Stimulated activated CD4-positive, alpha-beta T cell treated with anti-CD3 and anti-CD28 coated beads, Interleukin-12 subunit alpha, Interleukin-12 subunit beta, amount 100 ng/mL, for 24 hours (primary cell): ENCODE measurements at regions not wholly inside any gene's neighbourhood (a gene's known extent, or its start where the extent isn't known, plus 50 kb on each side); places are given as distances from the start of the nearest gene placed in this dataset.
"Not testable (repeated sequence)": the region's sequence is repeated elsewhere in the genome, so short reads cannot be mapped to it uniquely, and the experiment has no call there.

Source experiments
- DNase-seq, 2 experiments: peaks; one replicate each; pipeline ENCODE4 v3.0.0-alpha.2; 2020; ENCODE audit warnings: low read depth in 2 of 2

DNA sequence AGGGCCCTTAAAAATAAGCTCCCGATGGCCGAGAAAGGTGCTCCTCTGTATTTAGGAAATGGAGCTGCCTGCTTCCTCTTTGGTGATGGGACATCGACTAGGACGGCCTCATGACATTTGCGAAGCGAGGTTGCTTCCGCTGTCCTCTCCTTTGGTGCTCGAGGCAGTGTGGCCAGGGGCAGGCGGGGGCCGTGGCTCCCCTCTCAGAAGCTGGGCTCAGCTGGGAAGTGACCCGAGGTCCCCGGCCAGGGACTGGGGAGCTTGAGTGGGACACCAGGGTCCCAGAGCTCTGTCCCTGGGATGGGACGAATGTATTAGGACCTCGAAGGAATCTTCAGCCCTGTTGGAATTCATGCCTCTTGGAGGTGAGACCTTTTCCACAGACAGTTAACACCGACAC lies 151.1 kb downstream of the CTTN start:
- no peak for DNase-seq

DNA sequence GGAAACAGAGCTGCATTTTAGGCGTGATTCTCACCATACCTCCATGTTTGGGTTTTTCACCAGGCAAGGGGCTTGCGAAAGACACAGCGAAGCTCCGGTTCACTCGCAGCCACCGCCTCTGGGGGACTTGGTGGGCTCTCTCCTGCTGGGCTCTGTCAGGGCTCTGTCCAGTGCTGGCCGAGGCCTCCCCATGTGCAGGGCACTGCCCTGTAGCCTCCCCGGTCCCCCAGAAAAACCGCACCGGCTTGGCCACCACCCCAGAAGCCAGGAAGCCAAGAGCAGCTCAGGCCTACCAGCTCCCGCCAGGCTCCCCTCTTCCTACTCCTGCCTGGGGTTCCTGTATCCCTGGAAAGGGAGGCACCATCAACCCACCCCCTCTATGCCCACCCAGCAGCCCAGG lies 151.5 kb downstream of the CTTN start:
- no peak for DNase-seq

DNA sequence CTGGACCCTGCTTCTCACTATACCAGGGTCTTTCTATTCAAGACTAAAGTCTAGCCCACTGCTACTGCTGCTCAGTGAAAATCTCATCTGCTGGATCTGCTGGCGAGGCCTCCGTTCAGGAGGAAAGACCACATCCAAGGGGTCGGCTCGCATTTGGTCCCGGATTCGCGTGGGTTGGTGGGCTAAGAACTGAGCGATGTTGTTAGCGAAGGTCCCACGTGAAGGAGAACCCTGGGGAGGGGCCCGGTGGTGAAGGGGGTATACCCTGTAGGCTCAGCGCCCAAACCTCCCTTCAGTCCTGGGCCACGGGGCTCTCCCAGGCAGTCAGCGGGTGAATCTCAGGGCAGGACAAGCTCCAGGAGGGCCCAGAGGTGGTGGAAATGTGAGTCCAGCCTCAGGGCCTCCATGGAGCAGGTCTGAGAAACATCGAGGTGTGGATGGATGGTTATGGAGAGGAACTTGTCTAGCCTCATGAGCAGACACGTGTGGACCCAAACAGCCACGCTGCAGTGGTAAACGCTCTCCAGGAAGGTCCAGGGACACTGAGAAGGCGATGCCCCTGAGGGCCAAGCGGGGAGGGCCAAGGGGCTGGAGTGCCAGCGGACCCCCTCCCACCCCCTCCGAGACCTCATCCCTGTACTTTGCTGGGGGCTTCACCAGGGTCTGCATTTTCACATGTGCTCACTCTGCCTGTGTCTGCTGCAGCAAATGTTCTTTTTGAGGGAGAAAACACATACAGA lies 152.3 kb downstream of the CTTN start:
- no peak for DNase-seq

DNA sequence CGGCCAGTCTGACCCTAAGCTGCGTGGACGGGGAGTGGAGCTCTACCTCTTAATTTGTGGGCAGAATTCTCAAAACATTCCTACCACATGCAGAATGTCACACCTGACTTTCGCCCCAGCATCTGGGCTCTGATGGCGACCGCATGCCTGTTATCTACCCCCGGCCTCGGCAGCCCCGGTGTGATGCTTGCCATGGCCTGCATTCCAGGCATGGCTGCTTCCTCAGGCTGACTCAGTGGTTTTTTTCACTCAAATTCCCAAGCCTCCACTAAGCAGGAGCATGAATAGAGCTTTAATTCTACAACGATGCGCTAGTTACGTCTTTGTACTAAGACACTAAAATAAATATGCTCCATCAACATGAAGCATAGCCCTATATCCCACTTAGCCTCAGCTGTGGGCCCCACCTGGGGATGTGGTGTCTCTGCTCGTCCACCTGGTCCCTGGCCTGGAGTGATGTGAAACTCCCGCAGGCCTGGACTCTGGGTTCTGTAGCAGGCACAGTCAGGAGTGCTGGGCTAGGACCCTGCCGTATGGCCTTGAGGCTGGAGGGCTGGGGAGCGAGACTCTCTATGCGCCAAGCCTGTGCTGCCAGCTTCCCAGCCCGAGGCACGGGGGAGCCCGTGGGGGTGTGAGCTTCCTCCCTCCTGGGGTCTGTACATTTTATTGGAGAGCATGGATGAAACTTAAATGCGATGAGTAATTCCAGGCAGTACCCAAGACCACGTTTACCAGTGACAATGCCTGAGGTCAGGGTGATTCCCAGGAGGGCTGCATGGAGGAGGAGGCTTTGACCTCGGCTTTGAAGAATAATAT lies 153.2 kb downstream of the CTTN start:
- DNase-seq: no peak

DNA sequence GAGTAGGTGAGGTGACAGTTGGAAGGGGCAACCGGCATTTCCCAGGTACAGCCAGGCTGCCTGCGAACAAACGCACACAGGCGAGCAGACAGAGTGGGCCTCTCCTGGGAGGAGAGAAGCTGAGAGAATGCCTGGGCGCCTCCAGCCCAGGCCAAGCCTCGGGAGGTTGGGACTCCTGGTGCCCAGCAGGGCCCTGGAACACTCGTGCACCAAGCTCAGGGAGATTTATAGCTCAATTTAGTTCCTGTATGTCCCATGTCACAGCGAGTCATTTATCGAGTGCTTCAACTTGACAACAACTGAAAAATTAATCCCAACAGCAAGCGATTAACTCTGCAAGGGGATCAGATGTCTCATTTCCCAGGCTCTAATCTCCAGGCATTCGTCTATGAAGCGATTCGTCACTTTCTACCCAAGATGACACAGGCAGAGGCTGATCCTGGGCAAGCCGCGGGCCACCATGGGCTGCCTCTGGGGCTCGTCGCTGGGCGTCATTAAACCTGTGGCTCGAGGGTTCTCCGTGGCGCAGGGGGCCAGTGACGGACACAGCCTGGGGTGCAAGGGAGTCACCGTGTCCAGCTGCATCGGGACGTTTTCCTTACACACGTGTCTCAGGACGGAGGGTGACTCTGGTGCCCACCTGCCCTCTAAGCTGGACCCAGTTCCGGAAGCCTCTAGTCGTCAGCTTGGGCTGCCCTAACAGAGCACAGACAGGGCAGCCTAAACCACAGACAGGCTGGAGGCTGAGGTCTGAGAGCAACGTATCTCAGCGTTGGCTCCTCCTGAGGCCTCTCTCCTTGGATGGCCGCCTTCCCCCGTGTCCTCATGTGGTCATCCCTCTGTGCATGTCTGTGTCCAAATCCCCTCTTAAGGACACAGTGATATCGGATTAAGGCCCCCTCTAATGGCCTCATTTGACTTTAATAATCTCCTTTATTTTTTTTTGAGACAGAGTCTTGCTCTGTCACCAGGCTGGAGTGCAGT lies 154.1 kb downstream of the CTTN start:
- no peak for DNase-seq

DNA sequence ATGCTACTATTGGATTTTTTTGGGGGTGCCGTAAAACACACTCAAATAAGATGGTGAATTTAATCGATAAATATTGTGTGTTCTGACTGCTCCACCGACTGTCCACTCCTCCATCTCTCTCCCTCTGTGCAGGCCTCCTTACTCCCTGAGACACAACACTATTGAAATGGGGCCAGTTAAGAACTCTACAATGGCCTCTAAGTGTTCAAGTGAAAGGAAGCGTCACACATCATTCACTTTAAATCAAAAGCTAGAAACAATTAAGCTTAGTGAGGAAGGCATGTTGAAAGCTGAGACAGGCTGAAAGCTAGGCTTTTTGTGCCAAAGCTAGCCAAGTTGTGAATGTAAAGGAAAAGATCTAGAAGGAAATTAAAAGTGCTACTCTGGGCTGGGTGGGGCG lies 156.7 kb downstream of the CTTN start:
- DNase-seq: no peak

DNA sequence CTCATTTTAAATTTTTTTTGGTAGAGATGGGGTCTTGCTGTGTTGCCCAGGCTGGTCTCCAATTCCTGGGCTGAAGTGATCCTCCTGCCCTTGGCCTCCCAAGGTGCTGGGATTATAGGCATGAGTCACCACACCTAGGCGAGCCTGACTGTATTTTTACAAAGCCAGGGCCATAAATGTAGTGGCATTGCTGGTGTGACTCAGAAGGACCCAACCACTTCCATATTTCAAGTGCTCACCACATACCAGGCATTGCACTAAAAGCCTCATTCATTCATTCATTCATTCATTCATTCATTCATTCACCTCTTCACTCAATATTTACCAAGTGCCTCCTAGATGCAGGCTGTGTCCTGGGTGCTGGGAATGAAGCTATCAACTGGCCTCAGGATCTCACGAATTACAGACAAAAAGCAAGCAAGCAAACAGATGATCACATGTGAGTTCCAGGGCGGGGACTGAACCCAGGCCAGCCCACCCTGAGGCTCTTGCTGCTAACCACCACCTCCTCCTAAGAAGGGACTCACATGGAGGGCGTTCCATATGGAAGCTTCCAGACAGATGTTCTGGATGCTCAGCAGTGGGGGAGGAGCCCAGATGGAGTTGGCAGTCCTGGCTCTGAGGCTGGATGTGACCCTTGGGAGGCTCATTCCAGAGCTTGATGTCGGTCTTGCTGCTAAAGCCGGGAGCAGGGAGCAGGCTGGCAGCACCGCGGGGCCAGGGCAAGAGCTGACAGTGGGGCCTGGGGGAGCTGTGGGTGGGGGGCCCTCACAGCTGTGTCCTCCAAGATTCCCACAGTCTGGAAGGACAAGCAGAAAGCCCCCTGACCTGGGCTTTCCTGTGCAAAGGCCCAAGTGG lies 158.8 kb downstream of the CTTN start:
- no peak for DNase-seq

DNA sequence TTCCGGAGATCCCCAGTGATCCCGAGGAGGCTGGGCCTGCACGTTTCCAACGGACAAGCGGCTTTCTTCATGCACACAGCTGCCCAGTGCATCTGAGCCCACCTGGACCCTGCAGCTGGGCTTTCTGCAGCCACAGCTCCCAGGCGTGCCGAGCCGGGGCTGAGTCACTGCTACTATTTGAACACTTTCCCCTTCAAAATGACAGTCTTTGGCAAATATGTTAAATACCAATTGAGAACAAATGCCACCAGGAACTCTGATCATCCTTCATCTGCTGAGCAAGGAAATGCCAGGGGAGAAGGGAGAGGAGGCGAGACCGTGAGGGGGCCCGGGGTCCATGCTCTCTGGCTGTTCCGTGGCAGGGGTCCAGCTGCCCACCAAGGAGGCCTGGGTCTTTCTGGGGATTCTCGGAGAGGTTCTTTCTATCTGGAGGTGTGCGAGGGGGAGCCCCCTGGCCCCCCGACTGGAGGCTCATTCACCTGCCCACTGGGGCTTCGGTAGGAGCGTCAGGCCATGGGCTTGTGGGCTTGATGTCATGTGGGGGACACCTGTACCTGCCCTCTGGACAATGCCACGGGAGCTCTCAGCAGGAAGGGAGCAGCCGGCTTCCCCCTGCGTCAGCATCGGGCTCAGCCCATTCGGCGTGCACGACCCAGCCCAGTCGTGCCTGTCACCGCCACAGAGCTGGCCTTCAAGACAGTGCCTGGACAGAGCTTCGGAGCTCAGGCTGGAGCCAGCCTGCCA lies 159.6 kb downstream of the CTTN start:
- DNase-seq: no peak

DNA sequence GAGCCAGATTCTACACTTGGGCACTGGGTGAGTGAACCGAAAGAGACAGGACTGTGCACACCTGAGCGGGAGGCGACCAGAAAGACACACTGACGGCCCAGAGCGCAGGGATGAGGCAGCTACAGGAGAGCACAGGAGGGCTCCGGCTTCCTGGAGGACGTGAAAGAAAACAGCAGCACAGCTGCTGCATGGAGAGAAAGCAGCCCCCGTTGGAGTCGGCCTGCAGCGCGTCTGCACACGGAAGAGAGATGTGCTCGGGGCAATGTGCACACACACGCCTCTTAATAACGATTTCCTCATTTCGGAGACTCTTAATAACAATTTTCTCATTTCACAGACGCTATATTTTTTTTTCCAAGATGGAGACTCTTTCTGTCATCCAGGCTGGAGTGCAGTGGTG lies 160.4 kb downstream of the CTTN start:
- no peak for DNase-seq

DNA sequence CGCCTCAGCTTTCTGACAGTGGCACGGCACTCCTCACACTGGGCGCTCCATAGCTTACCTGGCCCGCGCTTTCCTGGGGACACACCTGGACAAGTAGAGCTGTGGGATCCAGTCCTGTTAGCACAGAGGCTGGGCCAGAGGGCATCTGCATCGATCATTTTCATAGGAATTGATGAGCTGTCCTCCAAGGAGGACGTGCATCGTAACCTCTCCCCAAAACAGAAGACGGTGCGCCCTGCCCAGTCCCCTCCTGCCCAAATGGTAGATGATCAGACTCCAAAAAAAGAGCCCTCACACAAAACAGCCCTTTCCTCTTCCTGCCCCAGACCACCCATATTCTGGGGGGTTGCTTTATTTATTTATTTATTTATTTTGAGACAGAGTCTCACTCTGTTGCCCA lies 161.2 kb downstream of the CTTN start:
- DNase-seq: no peak

DNA sequence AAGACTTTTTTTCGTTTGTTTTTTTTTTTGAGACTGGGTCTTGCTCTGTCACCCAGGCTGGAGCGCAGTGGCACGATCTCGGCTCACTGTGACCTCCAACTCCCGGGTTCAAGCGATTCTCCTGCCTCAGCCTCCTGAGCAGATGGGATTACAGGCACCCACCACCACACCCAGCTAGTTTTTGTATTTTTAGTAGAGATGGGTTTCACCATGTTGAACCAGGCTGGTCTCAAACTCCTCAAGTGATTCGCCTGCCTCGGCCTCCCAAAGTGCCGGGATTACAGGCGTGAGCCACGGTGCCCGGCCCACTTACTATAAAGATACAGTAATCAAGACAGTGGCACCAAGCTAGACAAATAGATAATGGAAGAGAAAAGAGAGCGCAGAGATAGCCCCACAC lies 162.3 kb downstream of the CTTN start:
- not testable (repeated sequence) for DNase-seq

DNA sequence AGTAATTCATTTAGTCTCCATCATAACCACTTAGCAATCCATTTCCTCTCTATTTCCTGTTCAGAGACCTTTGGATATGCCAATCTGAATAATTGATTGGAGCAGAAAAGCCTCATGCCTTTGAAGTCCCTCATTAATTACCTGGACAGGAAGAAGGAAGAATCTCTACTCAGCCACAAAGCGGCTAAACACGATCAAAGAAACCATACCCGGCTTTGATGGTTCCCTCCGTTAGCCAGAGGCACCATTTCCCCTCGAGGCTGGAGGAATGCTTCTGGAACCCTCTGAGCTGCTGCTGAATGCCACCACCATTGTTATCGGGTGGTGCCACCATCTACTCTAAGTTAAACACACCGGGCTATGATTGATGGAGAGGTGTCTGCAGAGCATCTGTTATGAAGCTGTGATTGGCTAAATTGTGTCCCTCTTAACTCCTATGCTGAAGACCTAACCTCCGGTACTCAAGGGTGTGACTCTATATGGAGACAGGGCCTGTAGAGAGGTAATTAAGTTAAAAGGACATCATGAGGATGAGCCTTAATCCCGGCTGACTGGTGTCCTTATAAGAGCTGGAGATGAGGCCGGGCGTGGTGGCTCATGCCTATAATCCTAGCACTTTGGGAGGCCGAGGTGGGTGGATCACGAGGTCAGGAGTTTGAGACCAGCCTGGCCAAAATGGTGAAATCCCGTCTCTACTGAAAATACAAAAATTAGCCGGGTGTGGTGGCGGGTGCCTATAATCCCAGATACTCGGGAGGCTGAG lies 168.6 kb downstream of the CTTN start:
- DNase-seq: no peak

DNA sequence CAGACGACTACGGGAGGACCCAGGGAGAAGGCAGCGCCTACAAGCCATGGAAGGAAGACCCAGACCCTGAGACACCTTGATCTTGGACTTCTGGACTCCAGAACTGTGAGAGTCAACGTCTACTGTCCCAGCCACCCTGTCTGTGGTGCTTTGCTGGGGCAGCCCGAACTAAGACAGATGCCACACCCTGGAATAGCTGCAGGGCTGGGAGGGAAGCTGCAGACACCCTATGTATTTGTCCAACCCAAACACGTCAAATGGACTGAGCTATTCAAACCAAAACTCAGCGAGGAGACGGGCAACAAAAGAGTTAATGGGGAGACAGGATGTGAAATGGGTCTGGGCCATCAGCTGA lies 169.3 kb downstream of the CTTN start:
- no peak for DNase-seq

DNA sequence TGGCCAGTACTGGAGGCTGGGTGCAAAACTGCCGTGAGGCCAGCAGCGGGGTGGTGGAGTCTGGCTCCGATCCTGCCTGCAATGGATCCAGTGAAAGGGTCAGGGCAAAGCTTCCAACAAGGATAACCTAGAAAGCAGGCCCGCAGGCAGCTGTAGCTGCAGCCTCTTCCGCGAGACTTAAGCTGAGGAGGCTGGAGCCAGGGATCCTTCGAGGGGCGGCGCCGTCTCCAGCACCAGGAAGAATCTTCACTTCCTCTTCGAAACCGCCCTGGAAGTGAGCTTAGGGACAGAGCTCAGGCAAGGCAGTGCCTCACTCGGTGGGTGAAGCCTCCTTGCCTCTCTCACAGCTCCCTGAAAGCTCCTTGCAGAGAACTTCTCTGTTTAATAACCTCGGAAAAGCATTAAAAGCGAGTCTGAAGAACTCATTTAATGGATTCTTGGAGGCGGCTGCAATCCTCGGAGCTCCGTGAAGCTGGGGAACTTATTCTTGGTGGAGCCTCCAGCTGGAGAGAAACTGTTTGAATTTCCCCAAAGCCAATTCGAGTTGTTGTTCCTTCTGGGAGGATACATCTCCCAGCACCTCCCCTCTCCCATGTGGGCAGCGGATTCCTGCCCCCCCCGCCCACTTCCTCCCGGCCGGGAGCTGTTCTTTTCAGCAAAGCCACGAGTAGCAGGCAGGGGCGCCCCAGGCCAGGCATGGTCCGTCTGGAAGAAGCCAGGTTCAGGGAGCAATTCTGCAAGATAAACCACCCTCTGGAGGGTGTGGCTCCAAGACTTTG lies 169.9 kb downstream of the CTTN start:
- no peak for DNase-seq

DNA sequence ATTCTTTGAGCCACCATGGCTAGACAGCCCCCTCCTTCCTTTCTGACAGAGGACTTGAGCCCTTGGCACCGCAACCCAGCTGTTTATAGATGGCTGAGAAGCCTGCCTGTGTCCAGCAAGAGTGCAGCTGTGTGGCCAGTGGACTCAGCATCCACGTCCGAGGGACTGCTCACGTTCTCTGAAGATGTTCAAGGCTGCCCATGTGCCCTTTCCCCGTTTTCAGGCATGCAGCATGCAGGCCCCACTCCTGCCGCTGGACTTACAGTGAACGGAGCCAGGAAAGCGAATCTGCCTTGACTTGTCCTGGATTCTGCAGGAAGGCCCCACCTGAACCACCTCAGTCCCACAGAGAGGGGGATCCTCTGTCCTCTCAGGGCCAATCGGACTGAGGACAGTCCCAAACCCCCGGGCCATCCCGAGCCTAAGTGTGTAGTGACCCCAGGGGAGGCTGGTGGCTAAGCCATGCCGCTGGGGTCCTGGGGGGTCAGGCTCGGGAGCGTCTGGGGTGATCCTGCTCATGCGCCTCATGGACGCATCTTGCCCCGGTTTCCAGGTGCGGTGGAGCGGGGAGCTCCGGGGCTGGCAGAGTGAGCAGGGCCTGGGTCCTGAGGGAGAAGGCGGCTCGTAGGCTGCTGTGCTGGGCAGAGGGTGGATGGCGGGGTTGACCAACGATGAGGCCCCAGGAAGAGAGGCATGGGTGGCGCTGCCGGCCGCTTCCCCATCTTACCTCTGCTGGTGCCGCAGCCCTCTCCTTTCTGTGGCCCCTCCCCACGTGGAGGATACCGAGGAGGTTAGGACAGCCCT lies 170.7 kb downstream of the CTTN start:
- DNase-seq: no peak

DNA sequence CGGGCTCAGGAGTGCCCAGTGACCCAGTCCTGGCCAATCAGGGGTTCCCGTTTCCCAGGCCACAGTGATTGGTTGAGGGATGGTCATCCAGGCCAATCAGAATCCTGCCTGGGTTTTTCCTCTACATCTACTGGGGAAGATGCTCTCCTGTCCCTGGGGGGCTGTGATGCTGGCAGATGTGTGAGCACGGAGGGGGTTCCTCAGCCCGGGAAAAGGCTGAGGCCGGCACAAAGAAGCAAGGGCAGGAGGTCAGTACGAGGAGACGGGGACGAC lies 171.2 kb downstream of the CTTN start:
- no peak for DNase-seq

DNA sequence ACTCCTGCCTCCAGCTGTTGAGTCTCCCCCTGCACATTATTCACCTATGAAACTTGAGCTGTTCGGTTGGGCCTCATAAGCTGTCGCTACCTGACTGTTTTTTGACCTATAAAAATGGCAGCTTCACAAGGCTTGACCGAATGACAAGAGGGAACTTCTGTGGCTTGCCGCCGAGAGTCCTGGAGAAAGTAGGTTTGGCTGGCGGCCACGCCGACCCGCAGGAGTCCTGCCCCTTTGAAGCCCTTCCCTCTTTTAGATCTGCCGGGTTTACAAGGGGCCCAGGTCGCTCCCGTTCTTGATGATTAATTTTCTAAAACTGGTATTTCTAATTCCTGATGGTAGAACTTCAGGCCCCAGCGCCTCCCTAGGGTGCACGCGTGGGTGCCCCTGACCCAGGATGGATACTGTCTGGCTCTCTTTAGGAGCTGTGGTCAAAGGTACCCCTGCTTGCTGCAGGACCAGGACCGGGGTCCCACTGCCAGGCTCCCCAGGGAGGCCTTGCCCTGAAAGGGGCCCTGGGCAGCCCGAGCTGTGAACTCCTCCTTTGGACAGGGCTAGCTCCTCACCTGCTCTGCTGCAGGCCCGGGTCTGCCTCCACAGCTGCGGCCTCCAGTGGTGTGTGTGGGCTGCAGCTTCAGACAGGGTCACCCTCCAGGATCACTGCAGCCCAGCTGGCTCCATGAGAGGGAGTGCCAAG lies 171.8 kb downstream of the CTTN start:
- DNase-seq: no peak
